ENCODE measurements at regions not wholly inside any gene's neighbourhood (a gene's known extent, or its start where the extent isn't known, plus 50 kb on each side); places are given as distances from the start of the nearest gene placed in this dataset.

DNA sequence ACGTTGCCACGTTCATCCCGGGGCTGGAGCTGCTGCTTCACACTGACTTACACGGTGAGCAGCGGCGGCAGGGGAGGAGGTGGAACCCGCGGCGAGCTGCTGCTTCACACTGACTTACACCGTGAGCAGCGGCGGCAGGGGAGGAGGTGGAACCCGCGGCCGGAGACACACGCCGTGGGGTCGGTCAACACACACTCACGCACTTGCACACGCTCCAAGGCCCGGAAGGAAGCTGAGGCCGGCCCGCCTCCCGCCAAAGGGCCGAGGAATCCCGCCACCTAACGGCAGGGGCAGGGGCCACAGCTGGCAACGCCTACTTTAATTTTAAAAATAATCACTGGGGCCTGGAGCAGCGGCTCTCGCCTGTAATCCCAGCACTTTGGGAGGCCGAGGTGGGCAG lies 94.4 kb upstream of the FOXC1 start:
- Histone ChIP-seq H2BK20ac (ENCODE audit: low read depth, low read length) (no peak overlapping the region), H3K4me3 (ENCODE audit: insufficient read depth, low read depth, low read length) (no peak overlapping the region), H2BK120ac (ENCODE audit: low read depth, low read length) (no peak overlapping the region), H4K91ac (ENCODE audit: insufficient read depth, low read depth, low read length) (no peak overlapping the region), H3K79me1 (ENCODE audit: low read depth in 1 of 2, low read length in 2 of 2) (no peaks in the 10 kb centered on the region), H4K5ac (ENCODE audit: low read depth, low read length) (no peak overlapping the region), H3K4me2 (ENCODE audit: low read depth, low read length) (no peak overlapping the region), H3K27me3 (ENCODE audit: control insufficient read depth, insufficient read depth, low read length) (peaks cover 23% of the 10 kb centered on the region), H4K8ac (ENCODE audit: low read depth in 2 of 2, low read length in 2 of 2) (no peak overlapping the region), H3K56ac (ENCODE audit: extremely low read depth, insufficient read depth, low read length) (no peak overlapping the region), H2BK5ac (ENCODE audit: low read depth, low read length, poor library complexity, severe bottlenecking) (no peak overlapping the region), H3K27ac (ENCODE audit: insufficient read depth, low read length) (no peak overlapping the region), H3K4me1 (ENCODE audit: control insufficient read depth, insufficient read depth, low read length) (no peaks in the 10 kb centered on the region; the same call in 1 of the 2 replicates), H3K14ac (replicated peaks; ENCODE audit: low read depth, low read length) (no peak overlapping the region), H2BK15ac (ENCODE audit: low read depth, low read length) (no peak overlapping the region), H3K9me3 (ENCODE audit: control insufficient read depth, insufficient read depth, low read length) (no peaks in the 10 kb centered on the region), H3K9me1 (ENCODE audit: insufficient read depth, low read length) (no peaks in the 10 kb centered on the region), H2AK5ac (ENCODE audit: low read depth, low read length) (no peak overlapping the region), H4K20me1 (ENCODE audit: insufficient read depth, low read length) (no peaks in the 10 kb centered on the region), H3K36me3 (ENCODE audit: control insufficient read depth, insufficient read depth, low read length) (no peaks in the 10 kb centered on the region), H3K23ac (ENCODE audit: low read depth, low read length) (no peak overlapping the region), H3K18ac (ENCODE audit: low read depth, low read length) (no peak overlapping the region), H3K9ac (ENCODE audit: low read depth, low read length) (no peak overlapping the region), H3K4ac (ENCODE audit: low read depth, low read length) (no peak overlapping the region), H2AK9ac (replicated peaks; ENCODE audit: low read depth, low read length, poor library complexity) (no peak overlapping the region), H2AFZ (replicated peaks; ENCODE audit: low read length, poor library complexity) (no peak overlapping the region)
- CTCF ChIA-PET = no interaction called here
- TF ChIP-seq, protein P1, sequence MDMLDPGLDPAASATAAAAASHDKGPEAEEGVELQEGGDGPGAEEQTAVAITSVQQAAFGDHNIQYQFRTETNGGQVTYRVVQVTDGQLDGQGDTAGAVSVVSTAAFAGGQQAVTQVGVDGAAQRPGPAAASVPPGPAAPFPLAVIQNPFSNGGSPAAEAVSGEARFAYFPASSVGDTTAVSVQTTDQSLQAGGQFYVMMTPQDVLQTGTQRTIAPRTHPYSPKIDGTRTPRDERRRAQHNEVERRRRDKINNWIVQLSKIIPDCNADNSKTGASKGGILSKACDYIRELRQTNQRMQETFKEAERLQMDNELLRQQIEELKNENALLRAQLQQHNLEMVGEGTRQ (IDR thresholded peaks at IDR 0.05; ENCODE audit: low read depth, low read length) = no peak
- no peak for TF ChIP-seq CHD1 (IDR thresholded peaks at IDR 0.05; ENCODE audit: low read depth, low read length)
- no peak for TF ChIP-seq FOS (IDR thresholded peaks at IDR 0.05; ENCODE audit: low read depth, low read length)
- no peak for TF ChIP-seq POLR2A (IDR thresholded peaks at IDR 0.05; ENCODE audit: low read depth, low read length)
- no peak for DNase-seq
- BruUV-seq (replicated peaks) = no TSS peak
- in situ Hi-C loops (cut with MboI; ENCODE audit: low sequenced_read_pairs) = no loop called here
- no peak for ATAC-seq (ENCODE audit: low read depth)
- intact Hi-C loops (cut with micrococcal nuclease) = no loop called here
- dilution Hi-C loops (cut with HindIII; ENCODE audit: low sequenced_read_pairs, unreplicated experiment) = no loop called here
- POLR2A ChIA-PET (ENCODE audit: unreplicated experiment) = no interaction called here
- 83% methylated on average over 12 of the region's 31 CpGs; no CpG with 5 or more reads in 1 of the 2 experiments for WGBS, 2 experiments (ENCODE audit: extremely low coverage in 2 of 2, insufficient read length in 1 of 2)

All from IMR-90 (cell line).